Right lobe of liver (tissue), 4 donors: ENCODE measurements at regions not wholly inside any gene's neighbourhood (a gene's known extent, or its start where the extent isn't known, plus 50 kb on each side); places are given as distances from the start of the nearest gene placed in this dataset.

Source experiments
- CTCF ChIP-seq, 4 donors: fragments of 200-600 bp in 3 of 4; fragments of 450-650 bp in 1 of 4; IDR thresholded peaks; one replicate each; pipeline versions ENCODE4 v1.5.1 to v1.8.0; 2016 to 2022; ENCODE audit warnings: antibody characterized with exemption in 4 of 4, mild to moderate bottlenecking in 2 of 4
- POLR2A ChIP-seq: fragments of 450-650 bp; IDR thresholded peaks from one replicate; pipeline ENCODE4 v1.6.1; 2017; ENCODE audit warnings: antibody characterized with exemption, mild to moderate bottlenecking
- donor health status: DM: no; HTN: no; CAD: no.
- donor health status: DM: no; HTN: no; CAD: no.
- donor health status: DM: no; HTN: yes; CAD: no.

DNA sequence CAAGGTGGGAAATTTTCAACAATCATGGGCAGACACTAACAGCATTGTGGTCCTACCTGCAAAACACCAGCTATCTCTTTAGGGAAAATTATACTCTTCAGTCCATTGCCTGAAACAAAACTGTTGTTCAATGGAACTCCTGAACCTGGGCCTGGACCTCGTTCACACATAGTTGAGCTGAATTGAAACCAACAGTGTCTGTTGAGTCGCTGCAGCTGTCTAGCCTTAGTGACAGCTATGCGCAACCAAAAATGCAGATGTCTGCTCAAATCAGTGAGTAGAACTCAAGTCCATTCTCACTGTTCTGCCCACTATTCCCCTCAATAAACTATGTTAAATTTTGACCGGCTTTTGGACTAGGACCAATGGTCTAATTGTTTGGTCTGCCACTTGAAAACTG, 286.2 kb downstream of the TFAP2A start:
- TF ChIP-seq CTCF (IDR thresholded peaks at IDR 0.05) (no peak), POLR2A (no peak)
